Spleen (tissue), 11 donors: ENCODE measurements at regions not wholly inside any gene's neighbourhood (a gene's known extent, or its start where the extent isn't known, plus 50 kb on each side); places are given as distances from the start of the nearest gene placed in this dataset.

Source experiments
- DNase-seq: peaks from one replicate; pipeline ENCODE4 v3.0.0-alpha.2; 2020
- H3K27ac ChIP-seq, 8 donors: fragments of 200-600 bp; sonication (generic) in 7 of 8; 1 replicate in 4 of 8; 2 replicates in 4 of 8; pipeline versions ENCODE4 v1.5.0 to v1.8.0; 2016 to 2021; ENCODE audit warnings: inconsistent platforms in 4 of 8, mild to moderate bottlenecking in 4 of 8, moderate library complexity in 1 of 8
- H3K27me3 ChIP-seq, 7 donors: fragments of 200-600 bp; sonication (generic) in 6 of 7; replicated peaks in 1 of 7; 1 replicate in 4 of 7; 2 replicates in 3 of 7; pipeline versions ENCODE4 v1.5.0 to v1.8.0; 2016 to 2021; ENCODE audit warnings: inconsistent platforms in 3 of 7, mild to moderate bottlenecking in 1 of 7
- H3K36me3 ChIP-seq, 6 donors: fragments of 200-600 bp; sonication (generic) in 5 of 6; 1 replicate in 4 of 6; 2 replicates in 2 of 6; pipeline versions ENCODE4 v1.5.0 to v1.8.0; 2016 to 2021; ENCODE audit warnings: inconsistent platforms in 2 of 6
- H3K4me1 ChIP-seq, 6 donors: fragments of 200-600 bp; sonication (generic) in 5 of 6; 1 replicate in 3 of 6; 2 replicates in 3 of 6; pipeline versions ENCODE4 v1.5.0 to v1.8.0; 2016 to 2021; ENCODE audit warnings: inconsistent platforms in 3 of 6
- H3K4me3 ChIP-seq, 8 donors: fragments of 200-600 bp; sonication (generic) in 7 of 8; 1 replicate in 4 of 8; 2 replicates in 4 of 8; pipeline versions ENCODE4 v1.5.0 to v1.8.0; 2016 to 2021; ENCODE audit warnings: inconsistent platforms in 4 of 8, mild to moderate bottlenecking in 4 of 8, moderate library complexity in 2 of 8
- H3K9me3 ChIP-seq, 8 donors: fragments of 200-600 bp; sonication (generic) in 7 of 8; 1 replicate in 4 of 8; 2 replicates in 4 of 8; pipeline versions ENCODE4 v1.5.0 to v1.8.0; 2016 to 2021; ENCODE audit warnings: inconsistent platforms in 4 of 8
- POLR2A ChIP-seq, 3 donors: fragments of 450-650 bp; IDR thresholded peaks; one replicate each; pipeline ENCODE4 v1.5.1; 2017; ENCODE audit warnings: antibody characterized with exemption in 3 of 3, mild to moderate bottlenecking in 1 of 3
- POLR2AphosphoS5 ChIP-seq, 3 donors: sonication (generic); formaldehyde crosslinking; IDR thresholded peaks; one replicate each; pipeline ENCODE4 v1.5.1; 2017; ENCODE audit warnings: antibody characterized with exemption in 3 of 3
- WGBS, 5 donors: extraction: QIAGEN DNeasy Blood & Tissue Kit in 3 of 5; methylation state at CpG; one replicate each; pipeline versions ENCODE4 v1.1.5 to v1.1.7; 2013 to 2018; 5-methylcytosine and 5-hydroxymethylcytosine counted together
- intact Hi-C: fragments of 100-400 bp; cut with DNase I; formaldehyde crosslinking; loops from one replicate; pipeline ENCODE4 v1.15.0; 2023; ENCODE audit warnings: low total_unique reads
- TF ChIP-seq, protein P1 (sequence below), 11 experiments: fragments of 200-600 bp in 7 of 11; fragments of 450-650 bp in 4 of 11; sonication (generic) in 4 of 11; IDR thresholded peaks in 8 of 11; conservative IDR thresholded peaks in 3 of 11; 1 replicate in 7 of 11; 2 replicates in 4 of 11; pipeline versions ENCODE4 v1.4.0 to v1.8.0; 2016 to 2021; ENCODE audit warnings: antibody characterized with exemption in 11 of 11, inconsistent platforms in 4 of 11, mild to moderate bottlenecking in 1 of 11
- donor health status: healthy with polysubstance abuse.
- donor health status: DM: no; HTN: no; CAD: no; lungs with moderate emphysema.
- donor health status: DM: no; HTN: no; CAD: no.
- donor health status: Bipolar disorder and iron deficiency.
- donor health status: healthy.
- donor health status: DM: no; HTN: no; CAD: no.
- donor health status: DM: yes; HTN: yes; CAD: no.

DNA sequence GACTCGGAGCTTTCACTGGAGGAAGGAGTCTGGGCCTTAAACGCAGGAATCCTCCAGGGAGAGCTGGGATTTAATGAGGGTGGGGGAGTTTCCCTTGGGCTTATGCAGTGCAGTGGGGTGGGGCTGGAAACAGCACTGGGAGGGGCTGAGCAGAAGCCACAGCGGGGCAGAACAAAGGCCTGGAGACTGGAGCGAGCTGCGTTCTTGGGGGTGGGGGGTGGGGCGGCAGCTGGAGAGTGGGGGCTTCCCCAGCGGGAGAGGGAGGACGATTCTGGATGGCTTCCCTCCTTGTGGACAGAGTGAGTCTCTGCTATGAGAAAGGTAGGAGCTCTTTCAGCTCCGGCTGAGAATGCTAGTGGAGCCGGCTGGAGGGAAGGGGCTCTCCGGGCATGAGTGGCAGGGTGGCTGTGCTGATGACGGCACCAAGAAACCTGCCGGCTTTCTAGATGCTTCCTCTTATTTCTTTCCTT, 406.0 kb downstream of the SEC14L1 start:
- DNase-seq = no peak
- Histone ChIP-seq H3K27ac (no peak overlapping the region), H3K4me1 (peaks cover 0 to 16% (median 5%) of the 10 kb centered on the region in 6 donors), H3K36me3 (no peaks in the 10 kb centered on the region), H3K9me3 (no peaks in the 10 kb centered on the region), H3K27me3 (peaks cover 0 to 9% (median 0%) of the 10 kb centered on the region in 7 donors), H3K4me3 (no peak overlapping the region)
- WGBS, 5 donors = 33 to 55% (median 43%) methylated on average over 13 of the region's 13 CpGs
- intact Hi-C loops = no loop called here
- TF ChIP-seq, protein P1, sequence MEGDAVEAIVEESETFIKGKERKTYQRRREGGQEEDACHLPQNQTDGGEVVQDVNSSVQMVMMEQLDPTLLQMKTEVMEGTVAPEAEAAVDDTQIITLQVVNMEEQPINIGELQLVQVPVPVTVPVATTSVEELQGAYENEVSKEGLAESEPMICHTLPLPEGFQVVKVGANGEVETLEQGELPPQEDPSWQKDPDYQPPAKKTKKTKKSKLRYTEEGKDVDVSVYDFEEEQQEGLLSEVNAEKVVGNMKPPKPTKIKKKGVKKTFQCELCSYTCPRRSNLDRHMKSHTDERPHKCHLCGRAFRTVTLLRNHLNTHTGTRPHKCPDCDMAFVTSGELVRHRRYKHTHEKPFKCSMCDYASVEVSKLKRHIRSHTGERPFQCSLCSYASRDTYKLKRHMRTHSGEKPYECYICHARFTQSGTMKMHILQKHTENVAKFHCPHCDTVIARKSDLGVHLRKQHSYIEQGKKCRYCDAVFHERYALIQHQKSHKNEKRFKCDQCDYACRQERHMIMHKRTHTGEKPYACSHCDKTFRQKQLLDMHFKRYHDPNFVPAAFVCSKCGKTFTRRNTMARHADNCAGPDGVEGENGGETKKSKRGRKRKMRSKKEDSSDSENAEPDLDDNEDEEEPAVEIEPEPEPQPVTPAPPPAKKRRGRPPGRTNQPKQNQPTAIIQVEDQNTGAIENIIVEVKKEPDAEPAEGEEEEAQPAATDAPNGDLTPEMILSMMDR (IDR thresholded peaks at IDR 0.05 in 8 of 11, conservative IDR thresholded peaks at IDR 0.05 in 3 of 11) = no peak
- TF ChIP-seq POLR2A (IDR thresholded peaks at IDR 0.05) (no peak), POLR2AphosphoS5 (IDR thresholded peaks at IDR 0.05) (no peak)

DNA sequence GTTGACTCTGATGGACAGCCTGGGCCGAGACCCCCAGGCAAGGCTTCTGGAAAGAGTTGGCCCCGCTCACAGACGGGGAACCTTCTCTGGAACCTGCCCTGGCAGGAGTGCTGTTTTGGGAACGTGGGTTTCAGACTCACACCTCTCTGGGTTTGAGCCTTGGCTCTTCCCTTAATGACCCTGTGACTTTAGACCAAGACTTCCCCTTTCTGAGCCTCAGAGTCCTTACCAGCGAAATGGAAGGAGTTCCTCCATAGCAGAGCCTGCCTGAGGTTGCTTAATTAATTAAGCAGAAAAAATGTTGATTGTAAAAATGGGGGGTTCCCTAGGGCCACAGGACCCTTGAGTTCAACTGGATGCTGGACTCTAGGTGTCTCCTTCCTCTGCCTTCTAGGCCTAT, 408.2 kb downstream of the SEC14L1 start:
- peaks cover 0 to 3% (median 0%) of the 10 kb centered on the region in 6 donors for H3K4me1 ChIP-seq
- no peaks in the 10 kb centered on the region for H3K9me3 ChIP-seq
- H3K27me3 ChIP-seq = no peaks in the 10 kb centered on the region
- TF ChIP-seq POLR2A (IDR thresholded peaks at IDR 0.05) (no peak), POLR2AphosphoS5 (IDR thresholded peaks at IDR 0.05) (no peak)
- TF ChIP-seq, protein P1 (IDR thresholded peaks at IDR 0.05 in 8 of 11, conservative IDR thresholded peaks at IDR 0.05 in 3 of 11) = no peak
- no peak overlapping the region for H3K4me3 ChIP-seq
- no peak for DNase-seq
- WGBS, 5 donors = 36 to 60% (median 53%) methylated on average over 4 to 5 of the region's 5 CpGs
- intact Hi-C loops = no loop called here
- no peak overlapping the region for H3K27ac ChIP-seq
- H3K36me3 ChIP-seq = no peaks in the 10 kb centered on the region

DNA sequence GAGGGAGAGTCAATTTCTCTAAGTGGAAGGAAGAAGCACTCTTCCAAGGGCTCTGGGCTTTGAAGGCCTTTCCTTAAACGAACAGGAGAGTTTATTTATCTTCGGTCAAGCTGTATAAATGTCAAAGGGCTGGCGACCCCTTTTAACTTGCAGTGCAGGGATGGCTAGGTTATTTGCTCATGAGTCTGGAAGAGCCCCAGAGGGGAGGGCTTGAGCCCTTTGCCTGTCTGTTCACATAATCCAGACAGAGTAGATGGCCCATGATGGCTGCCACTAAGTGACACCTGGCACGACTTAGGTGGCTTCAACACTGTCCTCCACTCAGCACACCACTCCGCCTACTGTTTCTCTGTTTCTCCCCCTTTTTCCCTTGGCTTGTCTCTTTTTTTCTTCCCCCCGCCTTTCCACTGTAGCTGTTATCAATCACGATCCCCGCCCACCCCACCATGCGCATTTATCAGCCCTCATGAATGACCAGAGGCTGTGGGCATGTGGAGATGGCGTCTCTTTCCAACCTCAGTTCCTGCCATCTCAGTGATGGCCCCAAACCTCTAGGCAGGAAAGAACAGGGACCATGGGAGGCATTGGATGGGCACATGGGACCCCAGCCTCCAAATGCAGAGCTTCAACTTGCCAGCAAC, 408.7 kb upstream of the TNRC6C start:
- 69 to 84% (median 78%) methylated on average over 10 of the region's 10 CpGs for WGBS, 5 donors
- intact Hi-C loops = no loop called here
- no peak overlapping the region for H3K4me3 ChIP-seq
- TF ChIP-seq, protein P1 (IDR thresholded peaks at IDR 0.05 in 8 of 11, conservative IDR thresholded peaks at IDR 0.05 in 3 of 11) = no peak
- TF ChIP-seq POLR2A (IDR thresholded peaks at IDR 0.05) (no peak), POLR2AphosphoS5 (IDR thresholded peaks at IDR 0.05) (no peak)
- H3K27me3 ChIP-seq = no peaks in the 10 kb centered on the region
- H3K4me1 ChIP-seq = no peaks in the 10 kb centered on the region
- DNase-seq = no peak
- no peaks in the 10 kb centered on the region for H3K36me3 ChIP-seq
- H3K27ac ChIP-seq = no peak overlapping the region
- no peaks in the 10 kb centered on the region for H3K9me3 ChIP-seq

DNA sequence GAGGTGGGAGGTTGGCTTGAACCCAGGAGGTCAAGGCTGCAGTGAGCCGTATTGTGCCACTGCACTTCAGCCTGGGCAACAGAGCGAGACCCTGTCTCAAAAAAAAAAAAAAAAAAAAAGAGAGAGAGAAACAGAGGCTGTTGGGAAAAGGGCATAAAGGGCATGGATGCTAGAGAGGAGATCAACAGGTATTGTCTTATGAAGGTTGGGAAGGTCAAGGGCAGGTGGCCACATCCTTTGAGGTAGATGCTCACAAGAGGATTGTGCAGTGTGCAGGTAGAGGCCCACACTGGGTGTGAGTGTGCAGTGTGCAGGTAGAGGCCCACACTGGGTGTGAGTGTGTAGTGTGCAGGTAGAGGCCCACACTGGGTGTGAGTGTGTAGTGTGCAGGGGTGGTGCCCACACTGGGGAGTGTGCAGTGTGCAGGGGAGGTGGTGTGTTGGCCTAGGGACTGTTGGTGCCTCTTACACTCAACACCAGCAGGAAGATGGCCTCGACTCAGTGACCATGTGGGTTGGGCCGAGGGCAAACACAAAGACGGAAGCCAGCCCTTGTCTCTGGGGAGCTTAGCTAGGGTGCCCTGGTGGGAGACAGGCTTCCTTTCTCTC, 404.9 kb upstream of the TNRC6C start:
- Histone ChIP-seq H3K27ac (no peak overlapping the region), H3K4me3 (no peak overlapping the region), H3K36me3 (no peaks in the 10 kb centered on the region), H3K27me3 (peaks cover 0 to 36% (median 4%) of the 10 kb centered on the region in 7 donors), H3K4me1 (peaks cover 0 to 8% (median 0%) of the 10 kb centered on the region in 6 donors), H3K9me3 (no peaks in the 10 kb centered on the region)
- no peak for DNase-seq
- TF ChIP-seq POLR2A (IDR thresholded peaks at IDR 0.05) (no peak), POLR2AphosphoS5 (IDR thresholded peaks at IDR 0.05) (no peak)
- TF ChIP-seq, protein P1 (IDR thresholded peaks at IDR 0.05 in 8 of 11, conservative IDR thresholded peaks at IDR 0.05 in 3 of 11) = no peak
- intact Hi-C loops = no loop called here
- WGBS, 5 donors = 66 to 81% (median 74%) methylated on average over 5 of the region's 5 CpGs
